ENCODE measurements at regions not wholly inside any gene's neighbourhood (a gene's known extent, or its start where the extent isn't known, plus 50 kb on each side); places are given as distances from the start of the nearest gene placed in this dataset.

GRCh38 chr9:38163518-38163917, 94.5 kb upstream of the SHB start:
- TF ChIP-seq EZH2phosphoT487 (IDR thresholded peaks at IDR 0.05; ENCODE audit: unreplicated experiment) (no peak), CREB1 (CRISPR knock-in tag; IDR thresholded peaks at IDR 0.05; ENCODE audit: low read depth) (no peak), ETS1 (IDR thresholded peaks at IDR 0.05) (no peak), ZNF114 (CRISPR knock-in tag; IDR thresholded peaks at IDR 0.05) (no peak), STAT1 (IDR thresholded peaks at IDR 0.05; ENCODE audit: unreplicated experiment) (no peak), CTCF (conservative IDR thresholded peaks at IDR 0.05; ENCODE audit: low read depth in 2 of 2) (no peak), NANOG (IDR thresholded peaks at IDR 0.05; ENCODE audit: borderline replicate concordance) (no peak), REST (IDR thresholded peaks at IDR 0.05; ENCODE audit: unreplicated experiment) (no peak), POLR2AphosphoS5 (IDR thresholded peaks at IDR 0.05; ENCODE audit: low read depth) (no peak), JUNB (IDR thresholded peaks at IDR 0.05; ENCODE audit: unreplicated experiment) (no peak), ZNF331 (CRISPR knock-in tag; IDR thresholded peaks at IDR 0.05; ENCODE audit: low read depth) (no peak), EZH2 (IDR thresholded peaks at IDR 0.05; ENCODE audit: low read depth, unreplicated experiment) (no peak), ZNF462 (CRISPR knock-in tag; IDR thresholded peaks at IDR 0.05) (no peak)
- Histone ChIP-seq H3K4me3 (no peak overlapping the region), H3K4me2 (no peak overlapping the region), H2AFZ (no peak overlapping the region), H3K27me3 (ENCODE audit: insufficient read depth) (no peaks in the 10 kb centered on the region), H3K4me1 (ENCODE audit: insufficient read depth) (no peaks in the 10 kb centered on the region), H4K20me1 (replicated peaks; ENCODE audit: insufficient read depth) (no peaks in the 10 kb centered on the region), H3K79me2 (replicated peaks; ENCODE audit: insufficient read depth) (no peaks in the 10 kb centered on the region), H3K27ac (ENCODE audit: low read depth) (no peak overlapping the region), H3K9me2 (ENCODE audit: insufficient read depth) (0 out of 2 replicates have a peak, but pooled peaks cover 3% of the 10 kb centered on the region), H3K36me3 (ENCODE audit: insufficient read depth) (no peaks in the 10 kb centered on the region), H3F3A (replicated peaks; ENCODE audit: low read depth) (no peaks in the 10 kb centered on the region)
- Mint-ChIP-seq H3K36me3 (ENCODE audit: low read depth) (no peaks in the 10 kb centered on the region), H3K9me3 (no peaks in the 10 kb centered on the region), H3K4me1 (no peaks in the 10 kb centered on the region), H3K27me3 (ENCODE audit: insufficient read depth, low read depth, poor library complexity) (peaks cover 10% of the 10 kb centered on the region), H3K4me3 (no peak overlapping the region), H3K27ac (no peak overlapping the region)
- no peak for ATAC-seq
- DNase-seq (ENCODE audit: low spot score): no peak

Data from GM23338 (cell line).